K562 (cell line): ENCODE measurements at regions not wholly inside any gene's neighbourhood (a gene's known extent, or its start where the extent isn't known, plus 50 kb on each side); places are given as distances from the start of the nearest gene placed in this dataset.

Source experiments
- ATAC-seq: fragments of 200-7000 bp; cut with Tn5 transposase; 3 replicates; pipeline ENCODE4 v1.9.1; 2020; ENCODE audit warnings: moderate library complexity
- BruUV-seq: library from RNA; stranded (reverse); fragments of 400-500 nt; replicated peaks from 2 replicates; lab custom pipeline; 2021; lab: Mats Ljungman, UMichigan
- CTCF ChIA-PET: fragments of 300-600 bp; formaldehyde crosslinking; extraction: SDS; loops from one replicate; lab custom pipeline; 2021; ENCODE audit warnings: low intra/inter-chr PET ratio; lab: Yijun Ruan, JAX
- POLR2A ChIA-PET: fragments of 300-600, 350-650 bp; sonication (Branson Sonifier 250); formaldehyde crosslinking; extraction: SDS; loops from one replicate; lab custom pipeline; 2021; ENCODE audit warnings: antibody characterized with exemption, inconsistent platforms; lab: Yijun Ruan, JAX
- DNase-seq, 4 experiments: peaks; one replicate each; pipeline versions ENCODE4 v3.0.0 to v3.0.0-alpha.2; 2011 to 2018; ENCODE audit warnings: low spot score in 3 of 4, mixed read lengths in 3 of 4; ENCODE audit errors: extremely low read depth in 1 of 4
- FAIRE-seq: peaks from 2 replicates; lab custom pipeline; 2011; peaks lifted over from hg19 to GRCh38; lab: Jason Lieb, UNC
- H2AFZ ChIP-seq: 2 replicates; pipeline ENCODE4 v1.6.0; 2011; ENCODE audit warnings: low read depth, low read length, control low read depth, inconsistent platforms
- H3K27ac ChIP-seq: fragments of 200-600 bp; 3 replicates; pipeline ENCODE4 v1.8.0; 2011; ENCODE audit warnings: low read depth, mild to moderate bottlenecking, control low read depth, inconsistent platforms, low read length, moderate library complexity, mixed read lengths; ENCODE audit errors: extremely low read depth
- H3K27me3 ChIP-seq, 2 experiments: fragments of 300-600 bp in 1 of 2; 2 replicates in 1 of 2; 3 replicates in 1 of 2; pipeline versions ENCODE4 v1.6.0 to v1.8.0; 2011; ENCODE audit warnings: inconsistent platforms in 2 of 2, low read length in 2 of 2, mild to moderate bottlenecking in 1 of 2, mixed read lengths in 1 of 2, moderate library complexity in 1 of 2; ENCODE audit not compliant: control insufficient read depth in 2 of 2, insufficient read depth in 2 of 2
- H3K36me3 ChIP-seq: fragments of 300-600 bp; 3 replicates; pipeline ENCODE4 v1.8.0; 2011; ENCODE audit warnings: mild to moderate bottlenecking, low read length, inconsistent platforms; ENCODE audit not compliant: control insufficient read depth, insufficient read depth
- H3K4me1 ChIP-seq, 2 experiments: fragments of 200-600 bp in 1 of 2; replicated peaks in 1 of 2; 2 replicates in 1 of 2; 3 replicates in 1 of 2; pipeline versions ENCODE4 v1.5.1 to v1.8.0; 2011; ENCODE audit warnings: inconsistent platforms in 2 of 2, low read length in 2 of 2, mild to moderate bottlenecking in 1 of 2, mixed read lengths in 1 of 2, moderate library complexity in 1 of 2; ENCODE audit not compliant: control insufficient read depth in 2 of 2, insufficient read depth in 2 of 2
- H3K4me2 ChIP-seq: 2 replicates; pipeline ENCODE4 v1.6.1; 2011; ENCODE audit warnings: low read length, control low read depth, inconsistent platforms, mixed read lengths; ENCODE audit not compliant: insufficient read depth
- H3K4me3 ChIP-seq: fragments of 200-600 bp; sonication (generic), shearing (Covaris generic); 2 replicates; pipeline ENCODE4 v1.5.1; 2016; ENCODE audit warnings: control low read depth, inconsistent platforms
- H3K79me2 ChIP-seq: fragments of 200-600 bp; 3 replicates; pipeline ENCODE4 v1.8.0; 2011; ENCODE audit warnings: low read length, inconsistent platforms; ENCODE audit not compliant: control insufficient read depth, insufficient read depth
- H3K9ac ChIP-seq, 2 experiments: 2 replicates each; pipeline versions ENCODE4 v1.6.0 to v1.6.1; 2011; ENCODE audit warnings: low read depth in 2 of 2, low read length in 2 of 2, control low read depth in 1 of 2, inconsistent platforms in 1 of 2, mild to moderate bottlenecking in 1 of 2, mixed read lengths in 1 of 2; ENCODE audit not compliant: insufficient read depth in 1 of 2
- H3K9me1 ChIP-seq: one replicate; pipeline ENCODE4 v1.6.0; 2011; ENCODE audit warnings: inconsistent platforms, mild to moderate bottlenecking, low read length, moderate library complexity; ENCODE audit not compliant: control insufficient read depth, insufficient read depth
- H3K9me3 ChIP-seq: replicated peaks from 2 replicates; pipeline ENCODE4 v1.5.1; 2011; ENCODE audit warnings: low read depth, low read length, inconsistent platforms; ENCODE audit not compliant: control insufficient read depth, insufficient read depth
- H4K20me1 ChIP-seq: replicated peaks from 2 replicates; pipeline ENCODE4 v1.6.1; 2011; ENCODE audit warnings: low read length, inconsistent platforms, mixed read lengths; ENCODE audit not compliant: control insufficient read depth, insufficient read depth
- ATF1 ChIP-seq, 2 experiments: fragments of 450-650 bp in 1 of 2; IDR thresholded peaks; 2 replicates each; pipeline ENCODE4 v1.6.1; 2016; ENCODE audit warnings: missing compliant biosample characterization in 1 of 2, missing genetic modification characterization in 1 of 2
- BRCA1 ChIP-seq, 2 experiments: fragments of 450-650 bp in 1 of 2; sonication (generic) in 1 of 2; formaldehyde crosslinking in 1 of 2; IDR thresholded peaks; 2 replicates each; pipeline versions ENCODE4 v1.5.0 to v1.6.1; 2017 to 2020; ENCODE audit warnings: mild to moderate bottlenecking in 1 of 2, missing genetic modification reagents in 1 of 2
- E4F1 ChIP-seq: fragments of 250-450 bp; sonication (Bioruptor Pico); IDR thresholded peaks from 2 replicates; pipeline ENCODE4 v1.5.0; 2021; ENCODE audit warnings: mild to moderate bottlenecking, borderline replicate concordance
- ETV6 ChIP-seq, 3 experiments: fragments of 150-350 bp in 1 of 3; sonication (generic) in 1 of 3; formaldehyde crosslinking in 1 of 3; IDR thresholded peaks; 2 replicates each; pipeline versions ENCODE4 v1.6.1 to v1.8.0; 2014 to 2022; ENCODE audit warnings: borderline replicate concordance in 2 of 3, low read depth in 2 of 3, antibody characterized with exemption in 1 of 3, low read length in 1 of 3, mild to moderate bottlenecking in 1 of 3, missing genetic modification reagents in 1 of 3
- FOSL1 ChIP-seq: fragments of 200-800 bp; sonication (Bioruptor generic); conservative IDR thresholded peaks from 2 replicates; pipeline ENCODE4 v1.6.1; 2016; ENCODE audit warnings: missing genetic modification characterization, missing compliant biosample characterization
- KHSRP ChIP-seq: fragments of 450-650 bp; IDR thresholded peaks from 2 replicates; pipeline ENCODE4 v1.6.1; 2017
- KLF6 ChIP-seq: fragments of 250-450 bp; sonication (Bioruptor Pico); IDR thresholded peaks from 2 replicates; pipeline ENCODE4 v1.4.0; 2020; ENCODE audit warnings: mild to moderate bottlenecking, moderate library complexity, borderline replicate concordance
- MAFK ChIP-seq: IDR thresholded peaks from 2 replicates; pipeline ENCODE4 v1.6.1; 2011; ENCODE audit warnings: low read length, improper control_type of control experiment
- PCBP2 ChIP-seq: fragments of 200-400 bp; formaldehyde crosslinking; IDR thresholded peaks from 2 replicates; pipeline ENCODE4 v1.6.1; 2018; ENCODE audit warnings: low read length, low read depth, mild to moderate bottlenecking, moderate library complexity; ENCODE audit not compliant: poor library complexity, severe bottlenecking
- PHF8 ChIP-seq: fragments of 200-600 bp; sonication (generic); IDR thresholded peaks from 2 replicates; pipeline ENCODE4 v1.6.1; 2012; ENCODE audit warnings: mixed run types, mild to moderate bottlenecking, inconsistent platforms, low read length, moderate library complexity, borderline replicate concordance
- RAD21 ChIP-seq, 2 experiments: fragments of 250-450 bp in 1 of 2; fragments of 450-650 bp in 1 of 2; sonication (Bioruptor Pico) in 1 of 2; formaldehyde crosslinking in 1 of 2; IDR thresholded peaks in 1 of 2; conservative IDR thresholded peaks in 1 of 2; 2 replicates each; pipeline versions ENCODE4 v1.4.0 to v1.8.0; 2020 to 2022; ENCODE audit warnings: mild to moderate bottlenecking in 2 of 2, moderate library complexity in 1 of 2
- SIX5 ChIP-seq, 2 experiments: IDR thresholded peaks; 2 replicates each; pipeline ENCODE4 v1.6.1; 2011; ENCODE audit warnings: low read length in 2 of 2, borderline replicate concordance in 1 of 2, low read depth in 1 of 2, mild to moderate bottlenecking in 1 of 2, moderate library complexity in 1 of 2; ENCODE audit not compliant: insufficient read depth in 1 of 2
- TEAD4 ChIP-seq, 2 experiments: sonication (generic) in 1 of 2; formaldehyde crosslinking in 1 of 2; IDR thresholded peaks; 2 replicates each; pipeline versions ENCODE4 v1.6.1 to v1.8.0; 2012 to 2022; ENCODE audit warnings: borderline replicate concordance in 1 of 2, inconsistent platforms in 1 of 2, low read length in 1 of 2, mild to moderate bottlenecking in 1 of 2, missing genetic modification reagents in 1 of 2
- ZNF316 ChIP-seq: fragments of 450-650 bp; IDR thresholded peaks from 2 replicates; pipeline ENCODE4 v1.6.1; 2016
- ZNF324 ChIP-seq: fragments of 250-450 bp; sonication (Bioruptor Pico); IDR thresholded peaks from 2 replicates; pipeline ENCODE4 v1.4.0; 2020; ENCODE audit warnings: mild to moderate bottlenecking
- WGBS: fragments of 100-300 bp; shearing (Covaris generic); methylation state at CpG from one replicate; pipeline ENCODE4 v1.1.6; 2016; ENCODE audit warnings: low coverage, mixed read lengths; ENCODE audit not compliant: insufficient coverage; ENCODE audit errors: missing lambda C conversion rate; 5-methylcytosine and 5-hydroxymethylcytosine counted together
- in situ Hi-C: fragments of 300-500 bp; cut with MboI; formaldehyde crosslinking; loops from 4 replicates; pipeline ENCODE4 v1.15.0; 2018; ENCODE audit warnings: inconsistent platforms, mixed read lengths
- intact Hi-C: fragments of 100-400 bp; cut with micrococcal nuclease; formaldehyde crosslinking; loops from 2 replicates; pipeline ENCODE4 v1.14.2; 2022

- H3K9me3 ChIP-seq, result no peaks in the 10 kb centered on the region
- 0% methylated on average over 2 of the region's 2 CpGs for WGBS
Observed at GRCh38 chrX:144790148-144790547, 457.2 kb upstream of the SPANXN1 start.

GRCh38 chrX:144791298-144791697, 456.0 kb upstream of the SPANXN1 start:
- BruUV-seq, result no TSS peak
- 6% methylated on average over 4 of the region's 5 CpGs for WGBS
- no peaks in the 10 kb centered on the region for H3K79me2 ChIP-seq
- H3K36me3 ChIP-seq, result no peaks in the 10 kb centered on the region
- no peak overlapping the region for H3K27ac ChIP-seq
- DNase-seq (no peak), ATAC-seq (no peak), FAIRE-seq (no peak)
- no peak overlapping the region for H3K9ac ChIP-seq
- no peaks in the 10 kb centered on the region for H3K9me3 ChIP-seq
- in situ Hi-C loops, result no loop called here
- H3K4me1 ChIP-seq, result no peaks in the 10 kb centered on the region
- intact Hi-C loops, result no loop called here
- no peaks in the 10 kb centered on the region for H3K27me3 ChIP-seq
- H4K20me1 ChIP-seq, result no peaks in the 10 kb centered on the region
- no peak overlapping the region for H2AFZ ChIP-seq
- no peak overlapping the region for H3K4me2 ChIP-seq
- ChIA-PET POLR2A (interaction anchor here (0.6 kb wide), 1 partner anchor 1272 kb away, joined by 3 read pairs; no protein-coding TSS in a partner anchor), CTCF (no interaction called here)
- H3K9me1 ChIP-seq, result no peaks in the 10 kb centered on the region
- no peak overlapping the region for H3K4me3 ChIP-seq
- TF ChIP-seq ATF1 (CRISPR knock-in tag; IDR thresholded peaks at IDR 0.05) (no peak), ATF1 (tag; IDR thresholded peaks at IDR 0.05) (no peak), RAD21 (CRISPR knock-in tag; conservative IDR thresholded peaks at IDR 0.05 in 1 of 2, IDR thresholded peaks at IDR 0.05 in 1 of 2) (no peak), TEAD4 (IDR thresholded peaks at IDR 0.05; ENCODE audit: low read length) (no peak), TEAD4 (CRISPR knock-in tag; IDR thresholded peaks at IDR 0.05; ENCODE audit: borderline replicate concordance) (no peak), BRCA1 (IDR thresholded peaks at IDR 0.05) (no peak), BRCA1 (CRISPR knock-in tag; IDR thresholded peaks at IDR 0.05) (no peak), PHF8 (no peak), ETV6 (IDR thresholded peaks at IDR 0.05; ENCODE audit: borderline replicate concordance in 1 of 2, low read depth in 2 of 2, low read length in 1 of 2) (no peak), ETV6 (CRISPR knock-in tag; IDR thresholded peaks at IDR 0.05; ENCODE audit: borderline replicate concordance) (no peak), PCBP2 (no peak), SIX5 (IDR thresholded peaks at IDR 0.05; ENCODE audit: borderline replicate concordance in 1 of 2, insufficient read depth in 1 of 2, low read depth in 1 of 2, low read length in 2 of 2) (no peak), KHSRP (no peak), FOSL1 (no peak), E4F1 (CRISPR knock-in tag) (no peak)

More at GRCh38 chrX:144790148-144790547, 457.2 kb upstream of the SPANXN1 start:
- ATAC-seq, result no peak
- CTCF ChIA-PET, result no interaction called here
- no peak for TF ChIP-seq KLF6 (CRISPR knock-in tag)
- TF ChIP-seq ZNF316, result peak; percentile 3; the same call in 1 of the 2 replicates
- peak; percentile 73 for TF ChIP-seq ZNF324 (CRISPR knock-in tag)
- 0 out of 2 replicates have a peak, but pooled peaks have one; percentile 4 for TF ChIP-seq MAFK
- in situ Hi-C loops, result no loop called here
- Histone ChIP-seq H3K4me3 (no peak overlapping the region), H3K4me1 (no peaks in the 10 kb centered on the region), H3K36me3 (no peaks in the 10 kb centered on the region), H2AFZ (no peak overlapping the region), H3K4me2 (no peak overlapping the region), H4K20me1 (no peaks in the 10 kb centered on the region), H3K9ac (no peak overlapping the region), H3K27ac (no peak overlapping the region), H3K27me3 (no peaks in the 10 kb centered on the region), H3K79me2 (no peaks in the 10 kb centered on the region), H3K9me1 (no peaks in the 10 kb centered on the region)
- POLR2A ChIA-PET, result no interaction called here
- BruUV-seq, result no TSS peak
- no peak for FAIRE-seq
- intact Hi-C loops, result no loop called here
- no peak for DNase-seq
